HG02642 (cell line): ENCODE measurements at regions not wholly inside any gene's neighbourhood (a gene's known extent, or its start where the extent isn't known, plus 50 kb on each side); places are given as distances from the start of the nearest gene placed in this dataset.
"Not testable (repeated sequence)": the region's sequence is repeated elsewhere in the genome, so short reads cannot be mapped to it uniquely, and the experiment has no call there.

Source experiments
- ATAC-seq: cut with Tn5 transposase; IDR thresholded peaks from one replicate; pipeline ENCODE4 v1.9.1; 2021; ENCODE audit warnings: mild to moderate bottlenecking; ENCODE audit not compliant: unreplicated experiment, poor library complexity

GRCh38 chr15:55126111-55126510, 70.6 kb downstream of the RSL24D1 start:
- no peak for ATAC-seq

- ATAC-seq, result no peak
These were observed 72.1 kb downstream of the RSL24D1 start for GRCh38 chr15:55124616-55125015.

- no peak for ATAC-seq
These were observed 78.3 kb downstream of the RSL24D1 start for GRCh38 chr15:55118344-55118870.

GRCh38 chr15:55116636-55117035, 80.1 kb downstream of the RSL24D1 start:
- ATAC-seq, result no peak

GRCh38 chr15:55113736-55114135, 83.0 kb downstream of the RSL24D1 start:
- no peak for ATAC-seq

GRCh38 chr15:55112706-55113105, 84.0 kb downstream of the RSL24D1 start:
- ATAC-seq, result no peak

- ATAC-seq, result no peak
These were observed 86.3 kb downstream of the RSL24D1 start for GRCh38 chr15:55110446-55110845.

- peak; percentile 77 for ATAC-seq
These were observed 87.8 kb downstream of the RSL24D1 start for GRCh38 chr15:55108858-55109518.

- no peak for ATAC-seq
These were observed 88.3 kb downstream of the RSL24D1 start for GRCh38 chr15:55108448-55108847.

GRCh38 chr15:55106155-55106554, 90.6 kb downstream of the RSL24D1 start:
- ATAC-seq, result no peak

GRCh38 chr15:55094136-55094535, 102.6 kb downstream of the RSL24D1 start:
- no peak for ATAC-seq

- ATAC-seq, result no peak
These were observed 108.5 kb downstream of the RSL24D1 start for GRCh38 chr15:55088207-55088606.

- no peak for ATAC-seq
These were observed 112.1 kb downstream of the RSL24D1 start for GRCh38 chr15:55084673-55085072.

- ATAC-seq, result no peak
These were observed 112.5 kb downstream of the RSL24D1 start for GRCh38 chr15:55084216-55084615.

GRCh38 chr15:55077052-55077451, 119.7 kb downstream of the RSL24D1 start:
- not testable (repeated sequence) for ATAC-seq

GRCh38 chr15:55074431-55074830, 122.3 kb downstream of the RSL24D1 start:
- ATAC-seq, result no peak

GRCh38 chr15:55063970-55064369, 132.8 kb downstream of the RSL24D1 start:
- not testable (repeated sequence) for ATAC-seq

- ATAC-seq, result no peak
These were observed 135.9 kb downstream of the RSL24D1 start for GRCh38 chr15:55060836-55061235.

GRCh38 chr15:55056500-55056899, 140.2 kb downstream of the RSL24D1 start:
- ATAC-seq, result no peak

- ATAC-seq, result no peak
These were observed 152.6 kb downstream of the RSL24D1 start for GRCh38 chr15:55044162-55044561.

- no peak for ATAC-seq
These were observed 159.7 kb downstream of the RSL24D1 start for GRCh38 chr15:55037071-55037470.

GRCh38 chr15:55035749-55036148, 161.0 kb downstream of the RSL24D1 start:
- ATAC-seq, result no peak
